ENCODE measurements at regions not wholly inside any gene's neighbourhood (a gene's known extent, or its start where the extent isn't known, plus 50 kb on each side); places are given as distances from the start of the nearest gene placed in this dataset.
A peak's percentile ranks its signal among the peaks of the same experiment; 100 is the strongest.

DNA sequence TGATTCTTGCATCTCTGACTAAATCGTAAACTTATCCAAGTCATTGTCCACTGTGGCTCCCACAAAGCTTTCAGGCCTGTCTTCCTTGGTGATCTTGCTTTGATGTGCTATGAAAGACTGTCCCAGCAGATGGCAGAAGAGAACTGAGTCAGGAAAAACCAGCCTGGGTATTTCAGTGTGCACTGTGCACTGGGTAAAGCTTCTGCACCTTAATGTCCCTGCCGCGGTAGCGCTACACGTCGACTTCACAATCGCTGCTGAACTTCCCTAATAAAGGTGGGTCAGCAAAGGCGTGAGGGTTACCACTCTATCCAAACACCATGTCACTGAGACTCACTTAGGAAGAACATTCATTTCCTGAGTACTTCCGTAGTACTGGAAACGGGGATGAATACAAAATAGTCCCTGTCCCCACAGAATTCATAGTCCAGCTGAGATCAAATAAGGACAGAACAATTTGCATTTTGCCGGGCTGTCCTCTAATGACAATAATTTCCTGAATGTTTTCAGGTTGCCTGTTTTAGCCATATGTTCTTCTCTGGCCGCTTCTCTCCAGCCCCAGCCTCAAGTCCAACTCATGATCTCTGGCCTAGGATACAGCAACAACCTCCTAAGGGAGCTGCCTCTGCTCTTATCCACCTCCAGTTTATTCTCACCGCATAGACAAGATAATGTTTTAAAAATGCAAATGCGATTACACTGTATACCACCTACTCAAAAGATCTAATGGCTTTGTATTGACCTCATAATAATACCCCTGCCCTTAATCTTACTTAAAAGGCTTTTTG, 83.6 kb upstream of the AKAP13 start (continued):
- TF ChIP-seq, protein P1, sequence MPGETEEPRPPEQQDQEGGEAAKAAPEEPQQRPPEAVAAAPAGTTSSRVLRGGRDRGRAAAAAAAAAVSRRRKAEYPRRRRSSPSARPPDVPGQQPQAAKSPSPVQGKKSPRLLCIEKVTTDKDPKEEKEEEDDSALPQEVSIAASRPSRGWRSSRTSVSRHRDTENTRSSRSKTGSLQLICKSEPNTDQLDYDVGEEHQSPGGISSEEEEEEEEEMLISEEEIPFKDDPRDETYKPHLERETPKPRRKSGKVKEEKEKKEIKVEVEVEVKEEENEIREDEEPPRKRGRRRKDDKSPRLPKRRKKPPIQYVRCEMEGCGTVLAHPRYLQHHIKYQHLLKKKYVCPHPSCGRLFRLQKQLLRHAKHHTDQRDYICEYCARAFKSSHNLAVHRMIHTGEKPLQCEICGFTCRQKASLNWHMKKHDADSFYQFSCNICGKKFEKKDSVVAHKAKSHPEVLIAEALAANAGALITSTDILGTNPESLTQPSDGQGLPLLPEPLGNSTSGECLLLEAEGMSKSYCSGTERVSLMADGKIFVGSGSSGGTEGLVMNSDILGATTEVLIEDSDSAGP (CRISPR knock-in tag; IDR thresholded peaks at IDR 0.05; ENCODE audit: borderline replicate concordance), result no peak
- TF ChIP-seq, protein P2, sequence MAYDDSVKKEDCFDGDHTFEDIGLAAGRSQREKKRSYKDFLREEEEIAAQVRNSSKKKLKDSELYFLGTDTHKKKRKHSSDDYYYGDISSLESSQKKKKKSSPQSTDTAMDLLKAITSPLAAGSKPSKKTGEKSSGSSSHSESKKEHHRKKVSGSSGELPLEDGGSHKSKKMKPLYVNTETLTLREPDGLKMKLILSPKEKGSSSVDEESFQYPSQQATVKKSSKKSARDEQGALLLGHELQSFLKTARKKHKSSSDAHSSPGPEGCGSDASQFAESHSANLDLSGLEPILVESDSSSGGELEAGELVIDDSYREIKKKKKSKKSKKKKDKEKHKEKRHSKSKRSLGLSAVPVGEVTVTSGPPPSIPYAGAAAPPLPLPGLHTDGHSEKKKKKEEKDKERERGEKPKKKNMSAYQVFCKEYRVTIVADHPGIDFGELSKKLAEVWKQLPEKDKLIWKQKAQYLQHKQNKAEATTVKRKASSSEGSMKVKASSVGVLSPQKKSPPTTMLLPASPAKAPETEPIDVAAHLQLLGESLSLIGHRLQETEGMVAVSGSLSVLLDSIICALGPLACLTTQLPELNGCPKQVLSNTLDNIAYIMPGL (CRISPR knock-in tag; IDR thresholded peaks at IDR 0.05; ENCODE audit: borderline replicate concordance in 1 of 2, low read depth in 1 of 2), result peak; percentile 52 to 59; a peak in 2 of 4 replicates
- TF ChIP-seq NFYB (CRISPR knock-in tag; IDR thresholded peaks at IDR 0.05) (no peak), PTBP1 (IDR thresholded peaks at IDR 0.05; ENCODE audit: low read depth, low read length, poor library complexity, severe bottlenecking) (no peak), KDM5A (IDR thresholded peaks at IDR 0.05; ENCODE audit: borderline replicate concordance, low read length) (no peak), STAG1 (CRISPR knock-in tag; IDR thresholded peaks at IDR 0.05) (peak; percentile 95), ISL2 (CRISPR knock-in tag; IDR thresholded peaks at IDR 0.05) (no peak; the same call in 1 of the 2 replicates), SOX5 (CRISPR knock-in tag; IDR thresholded peaks at IDR 0.05; ENCODE audit: borderline replicate concordance) (peak; percentile 24; the same call in 1 of the 2 replicates), MTA1 (CRISPR knock-in tag; IDR thresholded peaks at IDR 0.05; ENCODE audit: borderline replicate concordance) (no peak), ZNF850 (CRISPR knock-in tag; conservative IDR thresholded peaks at IDR 0.05) (no peak), NRL (CRISPR knock-in tag; IDR thresholded peaks at IDR 0.05; ENCODE audit: borderline replicate concordance) (no peak), GTF2F1 (IDR thresholded peaks at IDR 0.05; ENCODE audit: low read length) (no peak), ZBTB8A (CRISPR knock-in tag; IDR thresholded peaks at IDR 0.05; ENCODE audit: borderline replicate concordance, low read depth) (no peak), TOPORS (CRISPR knock-in tag; IDR thresholded peaks at IDR 0.05) (no peak), RAD51 (IDR thresholded peaks at IDR 0.05; ENCODE audit: borderline replicate concordance) (no peak), ZNF296 (CRISPR knock-in tag; conservative IDR thresholded peaks at IDR 0.05) (no peak), TCF12 (IDR thresholded peaks at IDR 0.05) (no peak), TCF12 (CRISPR knock-in tag; IDR thresholded peaks at IDR 0.05) (no peak), IKZF1 (IDR thresholded peaks at IDR 0.05) (no peak)
- TF ChIP-seq, protein P3, sequence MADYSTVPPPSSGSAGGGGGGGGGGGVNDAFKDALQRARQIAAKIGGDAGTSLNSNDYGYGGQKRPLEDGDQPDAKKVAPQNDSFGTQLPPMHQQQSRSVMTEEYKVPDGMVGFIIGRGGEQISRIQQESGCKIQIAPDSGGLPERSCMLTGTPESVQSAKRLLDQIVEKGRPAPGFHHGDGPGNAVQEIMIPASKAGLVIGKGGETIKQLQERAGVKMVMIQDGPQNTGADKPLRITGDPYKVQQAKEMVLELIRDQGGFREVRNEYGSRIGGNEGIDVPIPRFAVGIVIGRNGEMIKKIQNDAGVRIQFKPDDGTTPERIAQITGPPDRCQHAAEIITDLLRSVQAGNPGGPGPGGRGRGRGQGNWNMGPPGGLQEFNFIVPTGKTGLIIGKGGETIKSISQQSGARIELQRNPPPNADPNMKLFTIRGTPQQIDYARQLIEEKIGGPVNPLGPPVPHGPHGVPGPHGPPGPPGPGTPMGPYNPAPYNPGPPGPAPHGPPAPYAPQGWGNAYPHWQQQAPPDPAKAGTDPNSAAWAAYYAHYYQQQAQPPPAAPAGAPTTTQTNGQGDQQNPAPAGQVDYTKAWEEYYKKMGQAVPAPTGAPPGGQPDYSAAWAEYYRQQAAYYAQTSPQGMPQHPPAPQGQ (CRISPR knock-in tag; IDR thresholded peaks at IDR 0.05; ENCODE audit: borderline replicate concordance), result no peak
- TF ChIP-seq, protein P4, sequence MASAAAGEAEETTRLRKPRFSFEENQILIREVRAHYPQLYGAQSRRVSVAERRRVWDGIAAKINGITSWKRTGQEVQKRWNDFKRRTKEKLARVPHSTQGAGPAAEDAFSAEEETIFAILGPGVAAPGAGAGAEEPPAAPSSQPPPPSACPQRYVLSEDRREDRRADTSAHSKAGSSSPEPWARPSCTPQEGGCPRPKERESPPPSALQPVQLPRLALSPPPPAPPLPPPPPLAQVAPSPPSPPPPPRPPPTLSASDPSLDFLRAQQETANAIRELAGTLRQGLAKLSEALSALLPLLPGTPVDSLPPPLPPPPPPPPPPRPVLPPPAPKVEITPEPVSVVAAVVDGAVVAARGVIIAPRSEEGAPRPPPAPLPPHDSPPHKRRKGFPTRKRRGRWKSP (CRISPR knock-in tag; IDR thresholded peaks at IDR 0.05), result peak; percentile 35; the same call in 1 of the 2 replicates
- TF ChIP-seq, protein P5, sequence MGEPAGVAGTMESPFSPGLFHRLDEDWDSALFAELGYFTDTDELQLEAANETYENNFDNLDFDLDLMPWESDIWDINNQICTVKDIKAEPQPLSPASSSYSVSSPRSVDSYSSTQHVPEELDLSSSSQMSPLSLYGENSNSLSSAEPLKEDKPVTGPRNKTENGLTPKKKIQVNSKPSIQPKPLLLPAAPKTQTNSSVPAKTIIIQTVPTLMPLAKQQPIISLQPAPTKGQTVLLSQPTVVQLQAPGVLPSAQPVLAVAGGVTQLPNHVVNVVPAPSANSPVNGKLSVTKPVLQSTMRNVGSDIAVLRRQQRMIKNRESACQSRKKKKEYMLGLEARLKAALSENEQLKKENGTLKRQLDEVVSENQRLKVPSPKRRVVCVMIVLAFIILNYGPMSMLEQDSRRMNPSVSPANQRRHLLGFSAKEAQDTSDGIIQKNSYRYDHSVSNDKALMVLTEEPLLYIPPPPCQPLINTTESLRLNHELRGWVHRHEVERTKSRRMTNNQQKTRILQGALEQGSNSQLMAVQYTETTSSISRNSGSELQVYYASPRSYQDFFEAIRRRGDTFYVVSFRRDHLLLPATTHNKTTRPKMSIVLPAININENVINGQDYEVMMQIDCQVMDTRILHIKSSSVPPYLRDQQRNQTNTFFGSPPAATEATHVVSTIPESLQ (CRISPR knock-in tag; conservative IDR thresholded peaks at IDR 0.05), result no peak
